ENCODE measurements at regions not wholly inside any gene's neighbourhood (a gene's known extent, or its start where the extent isn't known, plus 50 kb on each side); places are given as distances from the start of the nearest gene placed in this dataset.

GRCh38 chr2:4585057-4585635 is 881.8 kb downstream of the DCDC2C start:
- Histone ChIP-seq H3K4me3 (ENCODE audit: low read length in 2 of 2) (no peak overlapping the region), H3K27ac (ENCODE audit: low read depth in 1 of 2, low read length in 1 of 2) (no peak overlapping the region), H3K27me3 (ENCODE audit: control insufficient read depth in 2 of 2, insufficient read depth in 1 of 2, low read length in 1 of 2) (no peaks in the 10 kb centered on the region), H3K4me1 (ENCODE audit: control insufficient read depth in 2 of 2, insufficient read depth in 2 of 2, low read length in 2 of 2) (no peaks in the 10 kb centered on the region), H3K36me3 (ENCODE audit: control insufficient read depth in 2 of 2, insufficient read depth in 2 of 2, low read length in 1 of 2) (no peaks in the 10 kb centered on the region), H3K9me3 (ENCODE audit: control insufficient read depth in 2 of 2, insufficient read depth in 1 of 2, low read length in 1 of 2) (no peaks in the 10 kb centered on the region)
- 91% methylated on average over 3 of the region's 3 CpGs for WGBS
- DNase-seq (ENCODE audit: low read depth in 6 of 9, low spot score in 9 of 9) = no peak

DNA sequence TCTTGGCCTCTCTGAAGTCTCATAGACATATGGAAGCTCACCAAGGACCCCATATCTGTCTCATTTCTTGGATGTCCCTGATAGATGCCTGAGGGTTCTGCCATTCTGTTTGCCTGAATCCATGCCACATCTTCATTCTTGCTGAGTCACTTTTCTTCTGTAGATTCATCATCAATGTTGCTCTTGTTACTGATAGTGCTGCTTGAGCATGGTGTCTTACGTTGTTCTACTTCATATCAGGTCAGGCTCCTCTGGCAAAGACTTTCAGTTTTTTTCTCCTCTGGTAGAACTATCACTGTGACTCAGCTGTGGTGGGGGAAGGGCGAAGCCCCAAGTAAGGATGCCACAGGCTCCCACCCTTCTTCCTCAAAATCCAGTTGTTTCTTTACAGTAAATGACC is 885.2 kb downstream of the DCDC2C start:
- DNase-seq (ENCODE audit: low read depth in 6 of 9, low spot score in 9 of 9) = no peak
- Histone ChIP-seq H3K4me3 (ENCODE audit: low read length in 2 of 2) (no peak overlapping the region), H3K4me1 (ENCODE audit: control insufficient read depth in 2 of 2, insufficient read depth in 2 of 2, low read length in 2 of 2) (no peaks in the 10 kb centered on the region), H3K9me3 (ENCODE audit: control insufficient read depth in 2 of 2, insufficient read depth in 1 of 2, low read length in 1 of 2) (peaks cover 0 to 1% of the 10 kb centered on the region in 2 donors), H3K27ac (ENCODE audit: low read depth in 1 of 2, low read length in 1 of 2) (no peak overlapping the region), H3K27me3 (ENCODE audit: control insufficient read depth in 2 of 2, insufficient read depth in 1 of 2, low read length in 1 of 2) (no peaks in the 10 kb centered on the region), H3K36me3 (ENCODE audit: control insufficient read depth in 2 of 2, insufficient read depth in 2 of 2, low read length in 1 of 2) (no peaks in the 10 kb centered on the region)
- 83% methylated on average over 2 of the region's 2 CpGs for WGBS

- 86% methylated on average over 7 of the region's 7 CpGs for WGBS
- no peaks in the 10 kb centered on the region for H3K27me3 ChIP-seq (ENCODE audit: control insufficient read depth in 2 of 2, insufficient read depth in 1 of 2, low read length in 1 of 2)
- H3K4me1 ChIP-seq (ENCODE audit: control insufficient read depth in 2 of 2, insufficient read depth in 2 of 2, low read length in 2 of 2) = no peaks in the 10 kb centered on the region
- no peak for DNase-seq (ENCODE audit: low read depth in 6 of 9, low spot score in 9 of 9)
- no peaks in the 10 kb centered on the region for H3K36me3 ChIP-seq (ENCODE audit: control insufficient read depth in 2 of 2, insufficient read depth in 2 of 2, low read length in 1 of 2)
- H3K4me3 ChIP-seq (ENCODE audit: low read length in 2 of 2) = no peak overlapping the region
- H3K27ac ChIP-seq (ENCODE audit: low read depth in 1 of 2, low read length in 1 of 2) = no peak overlapping the region
- H3K9me3 ChIP-seq (ENCODE audit: control insufficient read depth in 2 of 2, insufficient read depth in 1 of 2, low read length in 1 of 2) = peaks cover 0 to 1% of the 10 kb centered on the region in 2 donors
Observed at GRCh38 chr2:4591261-4591660, 887.9 kb downstream of the DCDC2C start.

- Histone ChIP-seq H3K4me3 (ENCODE audit: low read length in 2 of 2) (no peak overlapping the region), H3K27me3 (ENCODE audit: control insufficient read depth in 2 of 2, insufficient read depth in 1 of 2, low read length in 1 of 2) (no peaks in the 10 kb centered on the region), H3K4me1 (ENCODE audit: control insufficient read depth in 2 of 2, insufficient read depth in 2 of 2, low read length in 2 of 2) (no peaks in the 10 kb centered on the region), H3K9me3 (ENCODE audit: control insufficient read depth in 2 of 2, insufficient read depth in 1 of 2, low read length in 1 of 2) (peaks cover 0 to 1% of the 10 kb centered on the region in 2 donors), H3K27ac (ENCODE audit: low read depth in 1 of 2, low read length in 1 of 2) (no peak overlapping the region), H3K36me3 (ENCODE audit: control insufficient read depth in 2 of 2, insufficient read depth in 2 of 2, low read length in 1 of 2) (no peaks in the 10 kb centered on the region)
- no peak for DNase-seq (ENCODE audit: low read depth in 6 of 9, low spot score in 9 of 9)
- WGBS = 95% methylated on average over 3 of the region's 3 CpGs
Observed at GRCh38 chr2:4597400-4597799, 894.0 kb downstream of the DCDC2C start.

GRCh38 chr2:4604767-4605166 is 901.4 kb downstream of the DCDC2C start:
- Histone ChIP-seq H3K27me3 (ENCODE audit: control insufficient read depth in 2 of 2, insufficient read depth in 1 of 2, low read length in 1 of 2) (no peaks in the 10 kb centered on the region), H3K4me1 (ENCODE audit: control insufficient read depth in 2 of 2, insufficient read depth in 2 of 2, low read length in 2 of 2) (no peaks in the 10 kb centered on the region), H3K27ac (ENCODE audit: low read depth in 1 of 2, low read length in 1 of 2) (no peak overlapping the region), H3K4me3 (ENCODE audit: low read length in 2 of 2) (no peak overlapping the region), H3K9me3 (ENCODE audit: control insufficient read depth in 2 of 2, insufficient read depth in 1 of 2, low read length in 1 of 2) (no peaks in the 10 kb centered on the region), H3K36me3 (ENCODE audit: control insufficient read depth in 2 of 2, insufficient read depth in 2 of 2, low read length in 1 of 2) (no peaks in the 10 kb centered on the region)
- WGBS = 80% methylated on average over 1 of the region's 1 CpG
- no peak for DNase-seq (ENCODE audit: low read depth in 6 of 9, low spot score in 9 of 9)

DNA sequence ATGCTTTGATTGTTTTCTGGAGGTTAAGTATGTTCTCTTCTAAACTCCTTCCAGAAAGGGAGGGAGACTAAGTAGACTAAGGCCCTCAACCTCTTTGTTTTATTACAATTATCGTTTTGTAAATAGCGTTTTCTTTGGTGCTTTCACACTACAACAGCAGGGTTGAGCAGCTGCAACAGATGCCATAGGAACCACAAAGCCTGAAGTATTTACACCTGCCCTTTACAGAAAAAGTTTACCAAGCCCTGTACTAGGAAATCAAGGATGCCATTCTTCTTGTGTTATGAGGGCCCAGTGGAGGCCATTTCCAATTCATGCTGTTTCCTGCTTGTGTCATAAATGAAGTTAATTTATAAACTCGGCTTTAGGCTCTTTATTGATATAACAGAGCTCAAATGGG is 914.8 kb downstream of the DCDC2C start:
- H3K9me3 ChIP-seq (ENCODE audit: control insufficient read depth in 2 of 2, insufficient read depth in 1 of 2, low read length in 1 of 2) = peaks cover 0 to 14% of the 10 kb centered on the region in 2 donors
- WGBS = 87% methylated on average over 3 of the region's 3 CpGs
- no peak overlapping the region for H3K27ac ChIP-seq (ENCODE audit: low read depth in 1 of 2, low read length in 1 of 2)
- H3K4me3 ChIP-seq (ENCODE audit: low read length in 2 of 2) = no peak overlapping the region
- H3K36me3 ChIP-seq (ENCODE audit: control insufficient read depth in 2 of 2, insufficient read depth in 2 of 2, low read length in 1 of 2) = no peaks in the 10 kb centered on the region
- H3K27me3 ChIP-seq (ENCODE audit: control insufficient read depth in 2 of 2, insufficient read depth in 1 of 2, low read length in 1 of 2) = no peaks in the 10 kb centered on the region
- no peaks in the 10 kb centered on the region for H3K4me1 ChIP-seq (ENCODE audit: control insufficient read depth in 2 of 2, insufficient read depth in 2 of 2, low read length in 2 of 2)
- no peak for DNase-seq (ENCODE audit: low read depth in 6 of 9, low spot score in 9 of 9)

- H3K27ac ChIP-seq (ENCODE audit: low read depth in 1 of 2, low read length in 1 of 2) = no peak overlapping the region
- WGBS = 85% methylated on average over 12 of the region's 12 CpGs
- H3K27me3 ChIP-seq (ENCODE audit: control insufficient read depth in 2 of 2, insufficient read depth in 1 of 2, low read length in 1 of 2) = no peaks in the 10 kb centered on the region
- DNase-seq (ENCODE audit: low read depth in 6 of 9, low spot score in 9 of 9) = no peak
- no peaks in the 10 kb centered on the region for H3K4me1 ChIP-seq (ENCODE audit: control insufficient read depth in 2 of 2, insufficient read depth in 2 of 2, low read length in 2 of 2)
- no peaks in the 10 kb centered on the region for H3K36me3 ChIP-seq (ENCODE audit: control insufficient read depth in 2 of 2, insufficient read depth in 2 of 2, low read length in 1 of 2)
- no peak overlapping the region for H3K4me3 ChIP-seq (ENCODE audit: low read length in 2 of 2)
- H3K9me3 ChIP-seq (ENCODE audit: control insufficient read depth in 2 of 2, insufficient read depth in 1 of 2, low read length in 1 of 2) = peaks cover 0 to 14% of the 10 kb centered on the region in 2 donors
Observed at GRCh38 chr2:4618630-4619228, 915.4 kb downstream of the DCDC2C start.

DNA sequence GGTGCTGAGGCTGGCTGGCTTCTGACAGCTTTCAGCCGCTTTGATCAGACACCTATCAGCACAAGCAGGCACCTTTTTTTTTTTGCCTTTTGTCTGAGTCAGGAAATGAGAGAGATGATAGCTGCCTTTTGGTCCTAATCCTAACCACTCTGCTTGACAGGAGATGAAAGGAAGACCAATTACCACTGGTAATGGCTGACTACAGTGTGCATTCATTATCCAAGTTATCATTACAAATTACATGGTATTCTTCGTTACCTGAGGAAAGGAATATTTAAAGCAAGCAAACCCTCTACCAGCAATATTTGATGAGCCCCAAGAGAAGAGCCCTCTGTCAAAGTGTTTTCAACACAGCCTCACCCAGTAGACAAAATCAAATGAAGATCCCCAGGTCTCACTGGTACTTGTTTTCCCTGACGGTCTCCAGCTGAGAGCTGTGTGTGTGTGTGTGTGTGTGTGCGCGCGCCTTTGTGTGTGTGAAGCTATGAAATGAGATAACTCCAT is 925.7 kb downstream of the DCDC2C start:
- Histone ChIP-seq H3K9me3 (ENCODE audit: control insufficient read depth in 2 of 2, insufficient read depth in 1 of 2, low read length in 1 of 2) (peaks cover 0 to 3% of the 10 kb centered on the region in 2 donors), H3K36me3 (ENCODE audit: control insufficient read depth in 2 of 2, insufficient read depth in 2 of 2, low read length in 1 of 2) (no peaks in the 10 kb centered on the region), H3K27me3 (ENCODE audit: control insufficient read depth in 2 of 2, insufficient read depth in 1 of 2, low read length in 1 of 2) (no peaks in the 10 kb centered on the region), H3K27ac (ENCODE audit: low read depth in 1 of 2, low read length in 1 of 2) (no peak overlapping the region), H3K4me1 (ENCODE audit: control insufficient read depth in 2 of 2, insufficient read depth in 2 of 2, low read length in 2 of 2) (no peaks in the 10 kb centered on the region), H3K4me3 (ENCODE audit: low read length in 2 of 2) (no peak overlapping the region)
- WGBS = 71% methylated on average over 6 of the region's 6 CpGs
- no peak for DNase-seq (ENCODE audit: low read depth in 6 of 9, low spot score in 9 of 9)

GRCh38 chr2:4635289-4635688 is 931.9 kb downstream of the DCDC2C start:
- no peak overlapping the region for H3K4me3 ChIP-seq (ENCODE audit: low read length in 2 of 2)
- DNase-seq (ENCODE audit: low read depth in 6 of 9, low spot score in 9 of 9) = no peak
- no peak overlapping the region for H3K27ac ChIP-seq (ENCODE audit: low read depth in 1 of 2, low read length in 1 of 2)
- 51% methylated on average over 4 of the region's 4 CpGs for WGBS
- no peaks in the 10 kb centered on the region for H3K36me3 ChIP-seq (ENCODE audit: control insufficient read depth in 2 of 2, insufficient read depth in 2 of 2, low read length in 1 of 2)
- H3K9me3 ChIP-seq (ENCODE audit: control insufficient read depth in 2 of 2, insufficient read depth in 1 of 2, low read length in 1 of 2) = no peaks in the 10 kb centered on the region
- H3K4me1 ChIP-seq (ENCODE audit: control insufficient read depth in 2 of 2, insufficient read depth in 2 of 2, low read length in 2 of 2) = no peaks in the 10 kb centered on the region
- H3K27me3 ChIP-seq (ENCODE audit: control insufficient read depth in 2 of 2, insufficient read depth in 1 of 2, low read length in 1 of 2) = no peaks in the 10 kb centered on the region
